ENCODE measurements at regions not wholly inside any gene's neighbourhood (a gene's known extent, or its start where the extent isn't known, plus 50 kb on each side); places are given as distances from the start of the nearest gene placed in this dataset.

DNA sequence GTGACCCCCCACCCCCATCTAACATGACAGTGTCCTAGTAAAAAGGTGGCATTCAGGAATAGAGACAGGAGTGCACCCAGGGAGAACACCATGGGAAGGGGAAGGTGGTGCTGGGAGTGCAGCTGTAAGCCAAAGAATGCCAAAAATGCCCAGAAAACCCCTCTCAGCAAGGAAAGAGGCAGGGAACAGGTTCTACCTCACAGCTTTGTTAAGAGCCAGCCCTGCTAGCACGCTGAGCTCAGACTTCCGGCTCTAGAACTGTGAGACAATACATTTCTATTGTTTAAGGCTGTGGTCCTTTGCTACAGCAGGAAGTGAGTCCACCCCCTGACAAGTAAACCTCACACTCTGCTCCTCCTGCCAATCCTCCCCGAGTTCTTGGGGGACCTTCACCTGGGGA lies 302.4 kb upstream of the N4BP1 start:
- TF ChIP-seq POLR2AphosphoS5 (IDR thresholded peaks at IDR 0.05; ENCODE audit: borderline replicate concordance, low read depth, low read length) = no peak
- no peak for TF ChIP-seq EZH2 (IDR thresholded peaks at IDR 0.05)
- TF ChIP-seq FOXP2 (optimal IDR thresholded peaks at IDR 0.05; ENCODE audit: control extremely low read depth, extremely low read length, insufficient read depth) = no peak
